HG03175 (cell line): ENCODE measurements at regions not wholly inside any gene's neighbourhood (a gene's known extent, or its start where the extent isn't known, plus 50 kb on each side); places are given as distances from the start of the nearest gene placed in this dataset.

Source experiments
- ATAC-seq: cut with Tn5 transposase; IDR thresholded peaks from one replicate; pipeline ENCODE4 v1.9.1; 2021; ENCODE audit warnings: mild to moderate bottlenecking, moderate library complexity; ENCODE audit not compliant: unreplicated experiment

- ATAC-seq = no peak
Observed at GRCh38 chr3:113051787-113052186, 61.0 kb downstream of the GTPBP8 start.

- ATAC-seq = no peak
Observed at GRCh38 chr3:113053169-113053568, 62.4 kb downstream of the GTPBP8 start.

- ATAC-seq = no peak
Observed at GRCh38 chr3:113054552-113054951, 63.8 kb downstream of the GTPBP8 start.

GRCh38 chr3:113055201-113055600, 64.4 kb downstream of the GTPBP8 start:
- no peak for ATAC-seq

GRCh38 chr3:113055961-113056360, 65.2 kb downstream of the GTPBP8 start:
- no peak for ATAC-seq

- peak; percentile 45 for ATAC-seq
Observed at GRCh38 chr3:113057117-113057516, 66.3 kb downstream of the GTPBP8 start.

GRCh38 chr3:113058188-113058587, 67.4 kb downstream of the GTPBP8 start:
- no peak for ATAC-seq

- no peak for ATAC-seq
Observed at GRCh38 chr3:113062705-113063104, 71.9 kb downstream of the GTPBP8 start.

- no peak for ATAC-seq
Observed at GRCh38 chr3:113063126-113063894, 72.5 kb downstream of the GTPBP8 start.

GRCh38 chr3:113064183-113064582, 73.4 kb downstream of the GTPBP8 start:
- ATAC-seq = no peak

GRCh38 chr3:113065336-113065735, 74.6 kb downstream of the GTPBP8 start:
- ATAC-seq = no peak

GRCh38 chr3:113070072-113070640, 79.4 kb downstream of the GTPBP8 start:
- no peak for ATAC-seq

- ATAC-seq = peak; percentile 99
Observed at GRCh38 chr3:113070681-113071113, 79.9 kb downstream of the GTPBP8 start.

- no peak for ATAC-seq
Observed at GRCh38 chr3:113075588-113075987, 84.8 kb downstream of the GTPBP8 start.

GRCh38 chr3:113079218-113079961, 88.6 kb downstream of the GTPBP8 start:
- ATAC-seq = peak; percentile 94

GRCh38 chr3:113084777-113085176, 94.0 kb downstream of the GTPBP8 start:
- ATAC-seq = no peak

- no peak for ATAC-seq
Observed at GRCh38 chr3:113086560-113087461, 96.0 kb downstream of the GTPBP8 start.

- no peak for ATAC-seq
Observed at GRCh38 chr3:113088616-113089015, 97.8 kb downstream of the GTPBP8 start.

- ATAC-seq = no peak
Observed at GRCh38 chr3:113091417-113091816, 100.6 kb downstream of the GTPBP8 start.

- no peak for ATAC-seq
Observed at GRCh38 chr3:113092746-113093145, 102.0 kb downstream of the GTPBP8 start.
